Left lung (tissue), 4 donors: ENCODE measurements at regions not wholly inside any gene's neighbourhood (a gene's known extent, or its start where the extent isn't known, plus 50 kb on each side); places are given as distances from the start of the nearest gene placed in this dataset.
"Not testable (repeated sequence)": the region's sequence is repeated elsewhere in the genome, so short reads cannot be mapped to it uniquely, and the experiment has no call there.

Experiments
- ATAC-seq: fragments of 200-7000 bp; cut with Tn5 transposase; one replicate; pipeline ENCODE4 v1.9.1; 2020; ENCODE audit warnings: moderate library complexity
- DNase-seq, 4 donors: peaks; one replicate each; pipeline ENCODE4 v3.0.0-alpha.2; 2013 to 2020
- H3K27ac ChIP-seq, 2 donors: fragments of 200-600 bp; sonication (generic) in 1 of 2; one replicate each; pipeline versions ENCODE4 v1.5.0 to v1.8.0; 2020 to 2021
- H3K27me3 ChIP-seq, 2 donors: fragments of 200-600 bp; sonication (generic) in 1 of 2; one replicate each; pipeline versions ENCODE4 v1.5.0 to v1.8.0; 2020 to 2021
- H3K36me3 ChIP-seq, 2 donors: fragments of 200-600 bp; sonication (generic) in 1 of 2; one replicate each; pipeline versions ENCODE4 v1.5.0 to v1.8.0; 2020 to 2021
- H3K4me1 ChIP-seq, 2 donors: fragments of 200-600 bp; one replicate each; pipeline ENCODE4 v1.8.0; 2021
- H3K4me3 ChIP-seq, 2 donors: fragments of 200-600 bp; sonication (generic) in 1 of 2; one replicate each; pipeline versions ENCODE4 v1.5.0 to v1.8.0; 2020 to 2021; ENCODE audit warnings: mild to moderate bottlenecking in 1 of 2
- H3K9me3 ChIP-seq, 2 donors: fragments of 200-600 bp; sonication (generic) in 1 of 2; one replicate each; pipeline versions ENCODE4 v1.5.0 to v1.8.0; 2020 to 2021
- intact Hi-C, 2 donors: fragments of 100-400 bp; cut with DNase I; formaldehyde crosslinking; loops; one replicate each; pipeline versions ENCODE4 v1.11.2 to v1.14.2; 2022
- donor health status: DM: no; HTN: yes; CAD: no.
- donor health status: DM: no; HTN: no; CAD: no.

DNA sequence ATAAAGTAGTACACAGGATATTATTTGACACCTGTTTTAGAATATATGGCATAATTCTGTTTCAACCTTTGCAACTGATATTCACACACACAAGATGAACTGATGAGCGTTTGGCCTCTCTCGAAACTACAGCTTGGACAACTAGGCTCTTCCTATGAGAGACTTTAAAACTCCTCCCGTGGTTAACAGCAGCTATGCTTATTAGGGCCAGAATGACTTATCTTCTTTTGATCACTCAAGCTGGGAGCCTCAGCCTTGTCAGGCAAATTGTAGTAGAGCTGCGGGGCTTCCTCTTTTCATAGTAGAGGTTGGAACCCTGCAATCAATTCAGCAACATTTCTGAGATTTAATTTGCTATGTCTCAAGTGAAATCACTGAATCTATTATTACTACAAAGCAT lies 381.3 kb upstream of the ANKRD20A1 start:
- H3K9me3 ChIP-seq, H3K4me1 ChIP-seq, H3K27me3 ChIP-seq, H3K36me3 ChIP-seq, DNase-seq, ATAC-seq, H3K4me3 ChIP-seq, H3K27ac ChIP-seq, intact Hi-C loops: not testable (repeated sequence)

DNA sequence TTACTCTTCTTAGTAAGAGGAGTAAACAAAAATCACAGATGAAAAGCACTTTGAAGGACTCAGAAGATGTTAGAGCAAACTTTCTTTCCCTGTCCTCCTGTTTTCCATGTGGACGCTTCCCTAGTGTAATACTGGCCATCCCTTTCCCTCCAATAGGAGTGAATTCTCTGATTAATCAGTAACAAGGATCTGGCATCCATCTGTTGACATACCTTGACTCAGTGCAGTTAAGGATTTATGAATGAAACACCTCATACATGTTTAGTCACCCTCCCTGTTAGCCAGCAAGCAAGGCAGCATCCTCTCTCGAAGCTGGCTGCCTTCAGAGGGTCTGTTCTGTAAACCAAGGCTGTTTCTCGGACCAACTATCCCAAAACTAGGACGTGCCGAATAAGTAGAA lies 388.0 kb upstream of the ANKRD20A1 start:
- H3K36me3 ChIP-seq, H3K27ac ChIP-seq, H3K4me1 ChIP-seq, H3K9me3 ChIP-seq, H3K27me3 ChIP-seq, DNase-seq, H3K4me3 ChIP-seq, intact Hi-C loops: not testable (repeated sequence)
- peak; percentile 46 for ATAC-seq

DNA sequence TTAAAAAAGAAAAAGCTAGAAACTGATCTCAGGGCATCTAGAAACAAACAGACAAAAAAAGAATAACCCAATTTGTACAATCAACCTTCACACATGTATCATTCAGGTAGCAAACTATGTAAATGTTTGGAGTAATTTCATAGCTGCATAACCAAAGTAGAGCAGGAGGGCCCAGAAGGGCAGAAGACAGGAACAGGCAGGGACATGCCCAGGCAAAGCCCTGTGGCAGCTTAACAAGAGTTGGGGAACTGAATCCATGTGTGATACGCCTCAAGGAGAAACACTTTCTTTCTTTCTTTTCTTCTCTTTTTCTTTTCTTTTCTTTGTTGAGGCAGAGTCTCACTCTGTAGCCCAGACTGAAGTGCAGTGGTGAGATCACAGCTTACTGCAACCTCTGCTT lies 390.4 kb upstream of the ANKRD20A1 start:
- intact Hi-C loops, H3K4me3 ChIP-seq, ATAC-seq, H3K36me3 ChIP-seq, DNase-seq, H3K4me1 ChIP-seq, H3K27me3 ChIP-seq, H3K27ac ChIP-seq, H3K9me3 ChIP-seq: not testable (repeated sequence)

DNA sequence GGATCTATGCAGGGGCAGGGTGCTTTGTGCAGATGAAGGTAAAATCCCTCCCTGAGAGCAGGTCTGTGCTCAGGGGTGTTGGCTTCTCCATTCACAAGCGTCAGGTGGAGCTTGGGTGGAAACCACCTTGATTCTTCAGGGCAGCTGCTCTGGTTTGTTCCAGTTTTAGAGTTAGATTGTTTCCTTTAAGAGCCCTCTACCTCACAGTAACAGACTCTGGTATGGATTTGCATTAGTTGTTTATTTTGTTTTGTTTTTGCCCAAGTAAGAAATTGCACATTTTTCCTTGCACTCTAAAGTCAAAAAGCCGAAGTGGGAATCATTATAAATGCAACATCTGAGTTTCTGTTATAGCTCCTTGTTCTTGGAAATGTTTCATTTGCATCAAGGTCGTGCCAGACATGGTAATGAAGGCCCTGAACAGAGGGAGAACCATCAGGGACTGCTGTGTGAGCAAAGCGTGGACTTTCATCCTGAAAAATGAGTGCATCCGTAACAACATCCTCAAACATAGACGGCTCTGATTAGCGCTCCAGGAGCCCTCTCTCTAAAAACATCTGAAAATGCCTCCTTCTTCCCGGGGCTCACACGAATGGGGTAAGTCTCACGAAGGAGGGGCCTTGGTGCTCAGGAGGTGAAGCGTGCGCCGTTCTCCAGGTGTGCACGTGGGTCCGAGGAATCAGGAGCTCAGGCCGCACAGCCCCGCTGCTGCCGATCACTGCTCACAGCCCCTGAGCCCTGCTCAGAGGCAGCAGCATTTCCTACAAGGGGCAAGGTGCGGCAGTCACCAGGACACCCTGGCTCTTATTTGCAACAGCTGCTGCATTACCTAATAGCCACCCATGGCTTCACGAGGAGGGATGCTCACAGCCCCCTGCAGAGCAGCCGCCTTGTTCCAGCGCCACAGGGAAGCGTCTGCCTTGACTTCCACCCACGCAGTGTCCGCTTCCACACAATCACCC lies 396.7 kb upstream of the ANKRD20A1 start:
- H3K27me3 ChIP-seq, H3K4me1 ChIP-seq, H3K9me3 ChIP-seq, DNase-seq, intact Hi-C loops, H3K27ac ChIP-seq, ATAC-seq, H3K36me3 ChIP-seq, H3K4me3 ChIP-seq: not testable (repeated sequence)

DNA sequence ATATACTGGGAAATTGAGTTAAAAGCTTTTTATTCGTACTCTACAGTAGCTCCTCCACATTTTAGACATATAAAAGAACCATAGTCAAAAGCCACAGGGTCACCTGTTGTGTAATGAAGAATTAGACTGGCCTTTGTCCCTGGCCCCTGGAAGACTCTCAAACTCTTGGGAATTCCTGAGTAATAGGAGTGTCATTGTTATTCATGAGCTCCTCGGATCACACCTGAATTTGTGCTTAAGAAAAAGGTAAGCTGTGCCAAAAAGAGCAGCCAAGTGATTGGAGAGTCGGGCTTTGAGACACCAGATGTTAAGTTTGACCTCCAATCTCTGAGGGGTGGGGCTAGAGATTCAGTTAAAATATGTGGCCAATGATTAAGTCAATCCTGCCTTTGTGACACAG lies 405.8 kb upstream of the ANKRD20A1 start:
- H3K4me1 ChIP-seq, DNase-seq, H3K36me3 ChIP-seq, H3K27me3 ChIP-seq, H3K27ac ChIP-seq, H3K4me3 ChIP-seq, intact Hi-C loops, ATAC-seq, H3K9me3 ChIP-seq: not testable (repeated sequence)

DNA sequence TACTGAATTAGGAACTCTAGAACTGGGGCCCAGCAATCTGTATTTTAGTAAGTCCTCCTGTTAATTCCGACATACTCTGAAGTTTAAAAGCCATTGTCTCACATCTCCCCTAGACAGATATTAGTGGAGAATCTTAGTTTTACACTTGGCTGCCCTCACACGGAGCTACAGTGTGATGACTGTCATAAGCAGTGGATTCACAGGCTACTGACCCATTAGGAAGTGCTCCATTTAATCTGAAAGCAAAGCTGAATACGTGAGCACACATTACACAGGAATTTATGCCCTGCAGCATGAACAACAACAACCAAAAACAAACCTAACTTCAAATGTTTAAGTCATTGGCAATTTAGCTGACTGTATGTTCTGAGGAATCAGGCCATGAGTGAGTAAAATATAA lies 416.4 kb upstream of the ANKRD20A1 start:
- H3K4me3 ChIP-seq, H3K4me1 ChIP-seq, ATAC-seq, H3K36me3 ChIP-seq, intact Hi-C loops, H3K9me3 ChIP-seq, H3K27ac ChIP-seq, H3K27me3 ChIP-seq, DNase-seq: not testable (repeated sequence)

DNA sequence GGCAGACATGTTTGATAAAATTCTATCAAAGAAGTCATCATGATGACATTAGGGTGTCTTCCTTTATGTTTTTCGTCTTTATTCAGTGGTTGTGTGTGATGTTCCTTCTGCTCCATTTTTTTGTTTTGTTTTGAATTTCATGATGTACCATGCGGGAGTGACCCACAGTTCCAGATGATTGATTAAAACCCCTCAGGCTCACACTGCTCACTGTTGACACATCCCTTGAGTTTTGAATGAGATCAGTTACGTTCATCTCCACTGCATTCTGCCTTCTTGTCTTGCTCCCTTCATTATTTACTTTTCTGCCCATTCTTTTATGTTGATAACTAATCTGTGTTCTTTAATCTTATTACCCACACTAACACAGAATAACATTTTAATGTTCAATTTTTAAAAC lies 421.7 kb upstream of the ANKRD20A1 start:
- H3K4me3 ChIP-seq, H3K27ac ChIP-seq, intact Hi-C loops, H3K4me1 ChIP-seq, H3K36me3 ChIP-seq, H3K27me3 ChIP-seq, DNase-seq, ATAC-seq, H3K9me3 ChIP-seq: not testable (repeated sequence)

DNA sequence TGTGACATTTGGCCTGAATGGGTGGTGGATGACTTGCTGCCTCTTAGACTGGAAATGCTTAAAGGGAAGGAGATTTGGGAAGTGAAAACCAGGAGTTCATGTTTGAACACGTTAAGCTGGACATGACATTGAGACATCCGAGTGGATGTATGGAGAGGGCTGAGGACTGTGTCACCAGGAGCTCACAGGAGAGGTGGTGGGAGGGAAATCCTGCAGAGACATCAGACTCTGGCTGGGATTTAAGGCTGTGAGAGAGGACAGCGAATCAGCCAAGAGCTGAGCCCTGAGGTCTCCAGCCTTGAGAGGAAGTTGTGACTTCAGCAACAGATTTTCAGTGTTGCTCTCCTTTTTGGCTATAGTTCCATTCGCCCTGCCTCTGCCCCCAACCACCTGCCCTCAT lies 432.5 kb upstream of the SPATA31A3 start:
- DNase-seq, H3K9me3 ChIP-seq, H3K27ac ChIP-seq, H3K4me1 ChIP-seq, H3K36me3 ChIP-seq, H3K27me3 ChIP-seq, intact Hi-C loops, H3K4me3 ChIP-seq: not testable (repeated sequence)
- peak; percentile 15 for ATAC-seq

DNA sequence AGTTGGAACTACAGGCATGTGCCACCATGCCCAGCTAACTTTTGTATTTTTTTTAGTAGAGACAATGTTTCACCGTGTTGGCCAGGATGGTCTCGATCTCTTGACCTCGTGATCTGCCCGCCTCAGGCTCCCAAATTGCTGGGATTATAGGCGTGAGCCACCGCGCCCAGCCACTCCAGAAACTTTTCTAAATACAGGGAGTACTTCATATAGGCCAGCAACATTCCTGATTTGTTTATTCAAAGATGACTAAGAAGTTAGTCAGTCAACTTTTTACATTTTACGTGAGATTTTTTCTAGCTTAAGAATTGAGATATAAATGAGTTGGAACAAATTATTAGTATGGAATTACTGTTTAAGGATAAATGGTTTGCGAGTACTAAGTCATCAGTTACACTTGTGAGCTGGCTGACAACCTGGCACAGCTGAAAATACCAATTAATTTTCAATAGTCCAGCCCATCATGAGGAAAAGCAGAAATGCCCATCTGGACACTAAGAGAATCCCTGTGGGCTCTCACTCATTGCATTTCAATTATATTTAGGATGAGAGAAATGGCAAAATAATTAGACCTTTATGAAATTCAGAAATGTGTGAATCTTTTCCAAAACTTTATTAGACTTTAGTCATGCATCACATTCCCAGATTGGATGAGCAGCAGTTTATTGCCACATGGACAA lies 430.8 kb upstream of the SPATA31A3 start:
- H3K4me1 ChIP-seq, intact Hi-C loops, DNase-seq, H3K27ac ChIP-seq, H3K27me3 ChIP-seq, H3K9me3 ChIP-seq, H3K36me3 ChIP-seq, H3K4me3 ChIP-seq: not testable (repeated sequence)
- peak; percentile 78 for ATAC-seq

DNA sequence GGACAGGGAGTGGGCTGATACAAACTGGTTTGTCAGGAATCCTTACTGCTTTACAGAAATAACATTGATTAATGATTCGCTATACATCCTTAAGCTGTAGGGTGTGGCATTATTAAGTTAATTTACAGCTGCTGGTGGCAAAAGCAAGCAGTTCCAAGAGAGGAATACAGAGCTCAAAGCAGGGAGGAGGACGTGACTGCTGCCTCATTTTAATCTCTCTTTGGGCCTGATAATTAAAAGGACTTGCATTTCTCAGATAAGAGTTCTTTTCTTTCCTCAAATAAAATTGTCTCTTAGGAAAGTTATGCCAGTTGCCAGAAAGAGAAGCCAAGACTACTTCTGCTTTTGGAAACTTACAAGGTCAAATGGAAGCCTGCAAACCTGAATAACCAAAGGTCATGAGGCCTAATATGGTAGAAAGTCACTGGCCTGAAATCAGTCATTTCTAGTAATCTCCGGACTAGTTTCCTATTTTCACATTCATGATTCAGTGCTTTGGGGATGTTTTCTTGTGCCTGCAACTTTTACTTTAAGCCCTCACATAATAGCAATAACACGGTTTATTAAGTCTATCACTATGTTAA lies 426.2 kb upstream of the SPATA31A3 start:
- ATAC-seq, intact Hi-C loops, H3K4me3 ChIP-seq, H3K27ac ChIP-seq, H3K36me3 ChIP-seq, H3K27me3 ChIP-seq, DNase-seq, H3K4me1 ChIP-seq, H3K9me3 ChIP-seq: not testable (repeated sequence)

DNA sequence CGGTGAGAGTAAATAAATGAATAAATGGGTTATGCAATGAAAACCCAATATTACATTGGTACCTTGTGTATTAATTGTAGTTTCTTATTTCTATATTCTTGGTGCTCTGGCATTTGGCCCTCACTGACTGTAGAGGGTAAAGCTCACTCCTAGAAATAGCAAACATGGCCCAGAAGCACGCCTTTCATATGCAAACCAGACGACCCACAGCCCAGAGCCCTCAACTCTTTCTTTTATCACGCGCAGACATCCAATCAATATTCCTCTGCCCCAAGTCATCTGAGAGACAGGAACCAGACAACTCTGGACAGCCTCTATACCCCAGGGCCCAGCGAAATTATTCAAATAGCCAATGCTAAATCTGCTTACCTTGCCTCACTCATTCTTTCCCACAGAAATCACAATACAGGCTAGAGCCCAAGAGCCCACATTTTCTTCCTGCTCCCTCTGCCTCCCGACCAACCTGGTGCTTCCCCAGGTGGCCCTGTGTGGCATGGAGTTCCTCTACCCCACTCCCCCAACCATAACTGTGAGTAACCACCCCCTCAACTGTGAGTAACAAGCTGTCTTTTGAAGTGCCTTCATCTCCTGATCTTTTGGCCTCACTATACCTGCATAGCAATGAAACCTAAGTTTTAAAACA lies 425.1 kb upstream of the SPATA31A3 start:
- H3K27me3 ChIP-seq, DNase-seq, H3K27ac ChIP-seq, H3K9me3 ChIP-seq, ATAC-seq, H3K4me3 ChIP-seq, H3K36me3 ChIP-seq, H3K4me1 ChIP-seq, intact Hi-C loops: not testable (repeated sequence)

DNA sequence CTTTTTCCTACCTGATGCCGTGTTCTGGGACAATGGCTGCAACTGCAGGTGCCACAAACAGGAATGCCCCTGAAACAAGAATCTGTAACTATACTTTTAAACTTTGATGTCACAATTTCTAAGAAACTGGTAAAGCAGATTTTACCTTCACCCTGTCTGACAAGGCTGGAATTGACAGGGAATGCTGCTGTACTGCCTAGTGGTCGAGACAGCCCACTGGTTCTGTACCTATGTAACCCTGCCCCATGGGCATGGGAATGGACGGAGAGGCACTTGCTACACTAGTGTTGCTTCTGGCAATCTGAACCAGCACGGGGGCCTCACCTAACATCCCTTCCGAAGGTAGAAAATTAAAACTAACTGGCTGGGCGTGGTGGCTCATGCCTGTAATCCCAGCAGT lies 424.3 kb upstream of the SPATA31A3 start:
- H3K27ac ChIP-seq, ATAC-seq, H3K4me3 ChIP-seq, H3K4me1 ChIP-seq, H3K27me3 ChIP-seq, H3K36me3 ChIP-seq, H3K9me3 ChIP-seq, intact Hi-C loops, DNase-seq: not testable (repeated sequence)
